Caco-2 (cell line): ENCODE measurements at regions not wholly inside any gene's neighbourhood (a gene's known extent, or its start where the extent isn't known, plus 50 kb on each side); places are given as distances from the start of the nearest gene placed in this dataset.

Source experiments
- BruUV-seq: library from RNA; stranded (reverse); fragments of 400-500 nt; replicated peaks from 2 replicates; lab custom pipeline; 2021; lab: Mats Ljungman, UMichigan
- CTCF ChIA-PET: fragments of 300-600 bp; sonication (Branson Sonifier 250); formaldehyde crosslinking; loops from one replicate; lab custom pipeline; 2022; ENCODE audit warnings: antibody characterized with exemption; lab: Charles Lee
- POLR2A ChIA-PET: fragments of 300-600 bp; sonication (Branson Sonifier 250); formaldehyde crosslinking; loops from one replicate; lab custom pipeline; 2022; ENCODE audit warnings: antibody characterized with exemption; lab: Charles Lee
- DNase-seq, 2 experiments: peaks; one replicate each; pipeline versions ENCODE4 v3.0.0 to v3.0.0-alpha.2; 2020 to 2022
- H3K27me3 ChIP-seq: replicated peaks from 2 replicates; pipeline ENCODE4 v1.6.0; 2011; ENCODE audit warnings: low read length; ENCODE audit not compliant: control insufficient read depth, insufficient read depth
- H3K36me3 ChIP-seq: 2 replicates; pipeline ENCODE4 v1.5.1; 2011; ENCODE audit warnings: low read length; ENCODE audit not compliant: control insufficient read depth, insufficient read depth
- H3K4me1 ChIP-seq: fragments of 250-450 bp; sonication (Bioruptor Pico); 2 replicates; pipeline ENCODE4 v1.5.1; 2020; ENCODE audit warnings: mild to moderate bottlenecking
- H3K4me3 ChIP-seq: 2 replicates; pipeline ENCODE4 v1.5.1; 2011; ENCODE audit warnings: low read depth, mild to moderate bottlenecking, control low read depth, low read length
- H3K9me3 ChIP-seq: fragments of 250-450 bp; sonication (Bioruptor Pico); 2 replicates; pipeline ENCODE4 v1.5.1; 2020; ENCODE audit warnings: mild to moderate bottlenecking, moderate library complexity
- H3K27ac Mint-ChIP-seq: one replicate; pipeline ENCODE4 v1.8.0; 2022; ENCODE audit warnings: mixed read lengths; ENCODE audit not compliant: unreplicated experiment
- H3K27me3 Mint-ChIP-seq: one replicate; pipeline ENCODE4 v1.8.0; 2022; ENCODE audit warnings: mixed read lengths; ENCODE audit not compliant: insufficient read depth, unreplicated experiment
- H3K36me3 Mint-ChIP-seq: one replicate; pipeline ENCODE4 v1.8.0; 2022; ENCODE audit warnings: mild to moderate bottlenecking, mixed read lengths; ENCODE audit not compliant: insufficient read depth, unreplicated experiment
- H3K4me1 Mint-ChIP-seq: one replicate; pipeline ENCODE4 v1.8.0; 2022; ENCODE audit warnings: low read depth, mixed read lengths; ENCODE audit not compliant: unreplicated experiment
- H3K4me3 Mint-ChIP-seq: one replicate; pipeline ENCODE4 v1.8.0; 2022; ENCODE audit warnings: mild to moderate bottlenecking, moderate library complexity, mixed read lengths; ENCODE audit not compliant: unreplicated experiment
- H3K9me3 Mint-ChIP-seq: one replicate; pipeline ENCODE4 v1.8.0; 2022; ENCODE audit warnings: mixed read lengths; ENCODE audit not compliant: unreplicated experiment
- intact Hi-C: fragments of 100-400 bp; cut with micrococcal nuclease; formaldehyde crosslinking; loops from one replicate; pipeline ENCODE4 v1.10.0; 2022; ENCODE audit not compliant: unreplicated experiment
- TF ChIP-seq, protein P1 (sequence below), 2 experiments: fragments of 200-600 bp in 1 of 2; IDR thresholded peaks; 1 replicate in 1 of 2; 2 replicates in 1 of 2; pipeline versions ENCODE4 v1.5.1 to v1.8.0; 2011 to 2022; ENCODE audit warnings: antibody characterized with exemption in 1 of 2, control low read depth in 1 of 2, inconsistent platforms in 1 of 2, low read depth in 1 of 2, low read length in 1 of 2, mild to moderate bottlenecking in 1 of 2, moderate library complexity in 1 of 2; ENCODE audit not compliant: insufficient read depth in 1 of 2, severe bottlenecking in 1 of 2, unreplicated experiment in 1 of 2

DNA sequence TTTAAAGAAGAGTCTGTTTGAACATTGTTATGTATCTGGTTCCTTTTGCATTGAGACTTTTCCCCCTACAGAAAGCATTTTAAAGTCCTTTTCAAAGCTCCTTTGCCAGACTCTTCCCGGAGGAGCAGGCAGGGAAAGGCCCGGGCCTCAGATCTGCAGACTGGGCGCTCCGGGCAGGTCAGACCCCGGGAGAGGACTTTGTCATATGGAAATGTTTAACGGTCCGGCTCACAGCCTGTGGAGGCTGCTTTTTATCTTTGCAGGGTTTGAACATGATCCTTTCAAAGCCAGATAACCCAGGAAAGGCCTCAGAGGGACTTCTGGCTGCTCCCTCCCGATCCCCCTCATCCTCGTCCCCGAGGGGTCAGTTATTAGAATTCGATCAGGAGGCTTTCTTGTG is 82.1 kb upstream of the IRX2 start:
- H3K27me3 ChIP-seq: no peaks in the 10 kb centered on the region
- intact Hi-C loops: no loop called here
- BruUV-seq: no TSS peak
- Mint-ChIP-seq H3K27me3 (no peaks in the 10 kb centered on the region), H3K36me3 (no peaks in the 10 kb centered on the region), H3K4me1 (peaks cover 11% of the 10 kb centered on the region), H3K27ac (no peak overlapping the region), H3K9me3 (no peaks in the 10 kb centered on the region), H3K4me3 (no peak overlapping the region)
- H3K9me3 ChIP-seq: no peaks in the 10 kb centered on the region; the same call in 1 of the 2 replicates
- peaks cover 16% of the 10 kb centered on the region for H3K4me1 ChIP-seq
- no peaks in the 10 kb centered on the region for H3K36me3 ChIP-seq
- DNase-seq: no peak
- POLR2A ChIA-PET: no interaction called here
- H3K4me3 ChIP-seq: no peak overlapping the region
- TF ChIP-seq, protein P1, sequence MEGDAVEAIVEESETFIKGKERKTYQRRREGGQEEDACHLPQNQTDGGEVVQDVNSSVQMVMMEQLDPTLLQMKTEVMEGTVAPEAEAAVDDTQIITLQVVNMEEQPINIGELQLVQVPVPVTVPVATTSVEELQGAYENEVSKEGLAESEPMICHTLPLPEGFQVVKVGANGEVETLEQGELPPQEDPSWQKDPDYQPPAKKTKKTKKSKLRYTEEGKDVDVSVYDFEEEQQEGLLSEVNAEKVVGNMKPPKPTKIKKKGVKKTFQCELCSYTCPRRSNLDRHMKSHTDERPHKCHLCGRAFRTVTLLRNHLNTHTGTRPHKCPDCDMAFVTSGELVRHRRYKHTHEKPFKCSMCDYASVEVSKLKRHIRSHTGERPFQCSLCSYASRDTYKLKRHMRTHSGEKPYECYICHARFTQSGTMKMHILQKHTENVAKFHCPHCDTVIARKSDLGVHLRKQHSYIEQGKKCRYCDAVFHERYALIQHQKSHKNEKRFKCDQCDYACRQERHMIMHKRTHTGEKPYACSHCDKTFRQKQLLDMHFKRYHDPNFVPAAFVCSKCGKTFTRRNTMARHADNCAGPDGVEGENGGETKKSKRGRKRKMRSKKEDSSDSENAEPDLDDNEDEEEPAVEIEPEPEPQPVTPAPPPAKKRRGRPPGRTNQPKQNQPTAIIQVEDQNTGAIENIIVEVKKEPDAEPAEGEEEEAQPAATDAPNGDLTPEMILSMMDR (IDR thresholded peaks at IDR 0.05; ENCODE audit: insufficient read depth in 1 of 2, low read depth in 1 of 2, low read length in 1 of 2, severe bottlenecking in 1 of 2, unreplicated experiment in 1 of 2): no peak
- CTCF ChIA-PET: no interaction called here

DNA sequence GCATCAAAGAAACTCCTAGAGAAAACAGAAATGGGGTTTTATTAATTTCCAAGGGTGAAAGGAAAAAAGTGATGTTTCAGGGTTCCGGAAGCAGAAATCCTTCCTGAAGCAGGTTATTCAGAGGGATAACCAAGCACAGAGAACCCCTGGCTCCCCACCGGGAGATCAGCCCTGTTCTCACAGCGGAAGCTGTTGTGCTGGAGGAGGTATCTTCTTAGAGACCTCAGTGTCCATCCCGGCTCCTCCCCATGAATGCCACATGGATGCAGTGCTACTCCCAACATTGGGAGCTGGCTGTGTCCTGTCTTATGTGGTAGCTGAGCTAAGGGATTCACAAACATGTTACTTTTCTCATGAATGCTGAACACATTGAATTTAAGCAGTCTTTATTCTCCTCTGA is 80.9 kb upstream of the IRX2 start:
- Mint-ChIP-seq H3K27me3 (no peaks in the 10 kb centered on the region), H3K27ac (no peak overlapping the region), H3K9me3 (no peaks in the 10 kb centered on the region), H3K36me3 (no peaks in the 10 kb centered on the region), H3K4me3 (no peak overlapping the region), H3K4me1 (peaks cover 13% of the 10 kb centered on the region)
- H3K4me3 ChIP-seq: no peak overlapping the region
- no peaks in the 10 kb centered on the region for H3K36me3 ChIP-seq
- H3K9me3 ChIP-seq: no peaks in the 10 kb centered on the region; the same call in 1 of the 2 replicates
- DNase-seq: no peak
- TF ChIP-seq, protein P1 (IDR thresholded peaks at IDR 0.05; ENCODE audit: insufficient read depth in 1 of 2, low read depth in 1 of 2, low read length in 1 of 2, severe bottlenecking in 1 of 2, unreplicated experiment in 1 of 2): no peak
- peaks cover 18% of the 10 kb centered on the region for H3K4me1 ChIP-seq
- ChIA-PET POLR2A (no interaction called here), CTCF (no interaction called here)
- H3K27me3 ChIP-seq: no peaks in the 10 kb centered on the region
- BruUV-seq: no TSS peak
- intact Hi-C loops: no loop called here

DNA sequence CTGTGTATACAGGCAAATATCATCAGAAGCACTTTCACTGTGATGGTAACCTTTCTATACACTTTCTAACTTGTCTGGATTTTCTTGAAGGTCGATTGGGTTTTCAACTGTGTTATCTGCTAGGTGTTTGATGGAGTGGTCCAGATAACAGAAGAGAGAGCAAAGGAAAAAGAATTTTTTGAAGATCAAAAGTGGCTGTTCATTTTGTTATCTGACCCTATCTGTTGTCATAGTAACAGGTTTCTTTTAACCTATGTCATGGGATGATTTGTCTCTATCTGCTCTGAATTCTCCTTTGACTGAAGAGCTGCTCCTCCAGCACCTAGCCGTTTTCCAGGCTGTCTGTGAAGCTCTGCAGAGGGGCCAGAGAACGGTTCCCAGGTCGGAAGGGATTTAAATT is 77.8 kb upstream of the IRX2 start:
- peaks cover 18% of the 10 kb centered on the region for H3K4me1 ChIP-seq
- intact Hi-C loops: loop anchor here (1.0 kb wide), 1 partner anchor 26 kb away; no protein-coding TSS in a partner anchor
- no peaks in the 10 kb centered on the region for H3K27me3 Mint-ChIP-seq
- H3K4me3 Mint-ChIP-seq: peak overlapping the region; percentile 51
- H3K9me3 Mint-ChIP-seq: peaks cover 12% of the 10 kb centered on the region
- H3K36me3 Mint-ChIP-seq: no peaks in the 10 kb centered on the region
- DNase-seq: peak in 1 of 2 experiments; percentile 31
- TF ChIP-seq, protein P1 (IDR thresholded peaks at IDR 0.05; ENCODE audit: insufficient read depth in 1 of 2, low read depth in 1 of 2, low read length in 1 of 2, severe bottlenecking in 1 of 2, unreplicated experiment in 1 of 2): no peak
- H3K27me3 ChIP-seq: no peaks in the 10 kb centered on the region
- H3K4me1 Mint-ChIP-seq: peaks cover 13% of the 10 kb centered on the region
- peaks cover 11% of the 10 kb centered on the region for H3K9me3 ChIP-seq
- ChIA-PET CTCF (interaction anchor here (1.3 kb wide), 1 partner anchor 73 kb away, joined by 3 read pairs; no protein-coding TSS in a partner anchor), POLR2A (no interaction called here)
- H3K36me3 ChIP-seq: no peaks in the 10 kb centered on the region
- no TSS peak for BruUV-seq
- peak overlapping the region; percentile 86 for H3K27ac Mint-ChIP-seq
- H3K4me3 ChIP-seq: no peak overlapping the region
